Esophagus squamous epithelium (tissue), 4 donors: ENCODE measurements at regions not wholly inside any gene's neighbourhood (a gene's known extent, or its start where the extent isn't known, plus 50 kb on each side); places are given as distances from the start of the nearest gene placed in this dataset.

Experiments used
- CTCF ChIP-seq, 6 experiments: fragments of 450-650 bp in 4 of 6; fragments of 200-600 bp in 2 of 6; sonication (generic) in 2 of 6; IDR thresholded peaks; one replicate each; pipeline ENCODE4 v1.5.1; 2016 to 2019; ENCODE audit warnings: antibody characterized with exemption in 6 of 6, mild to moderate bottlenecking in 4 of 6, moderate library complexity in 4 of 6
- POLR2A ChIP-seq, 4 donors: fragments of 450-650 bp; IDR thresholded peaks; one replicate each; pipeline ENCODE4 v1.6.1; 2017; ENCODE audit warnings: antibody characterized with exemption in 4 of 4, mild to moderate bottlenecking in 4 of 4, moderate library complexity in 3 of 4

GRCh38 chr4:57676394-57676793, 566.2 kb upstream of the IGFBP7 start:
- TF ChIP-seq CTCF (IDR thresholded peaks at IDR 0.05): no peak
- no peak for TF ChIP-seq POLR2A (IDR thresholded peaks at IDR 0.05)
